CD4-positive, alpha-beta T cell (primary cell): ENCODE measurements at regions not wholly inside any gene's neighbourhood (a gene's known extent, or its start where the extent isn't known, plus 50 kb on each side); places are given as distances from the start of the nearest gene placed in this dataset.

Experiments
- ATAC-seq: fragments of 200-7000 bp; cut with Tn5 transposase; one replicate; pipeline ENCODE4 v1.10.0; 2022; ENCODE audit warnings: mild to moderate bottlenecking; ENCODE audit not compliant: poor library complexity
- CTCF ChIA-PET: fragments of 350-600 bp; sonication (Branson Sonifier 250); formaldehyde crosslinking; loops from one replicate; lab custom pipeline; 2021; ENCODE audit warnings: antibody characterized with exemption, inconsistent platforms; lab: Charles Lee
- POLR2A ChIA-PET: fragments of 350-600 bp; sonication (Branson Sonifier 250); formaldehyde crosslinking; loops from one replicate; lab custom pipeline; 2021; ENCODE audit warnings: antibody characterized with exemption, inconsistent platforms; lab: Charles Lee
- DNase-seq, 14 experiments: peaks; one replicate each; pipeline ENCODE4 v3.0.0-alpha.2; 2013 to 2020; ENCODE audit warnings: mixed read lengths in 2 of 14
- H3K27ac ChIP-seq, 2 donors: one replicate each; pipeline versions ENCODE4 v1.5.1 to v1.7.0; 2013; ENCODE audit warnings: low read length in 2 of 2, low read depth in 1 of 2, mild to moderate bottlenecking in 1 of 2
- H3K27me3 ChIP-seq, 2 experiments: 1 replicate in 1 of 2; 2 replicates in 1 of 2; pipeline versions ENCODE4 v1.6.1 to v1.7.0; 2013; ENCODE audit warnings: low read length in 2 of 2, control low read depth in 1 of 2, mild to moderate bottlenecking in 1 of 2, moderate library complexity in 1 of 2; ENCODE audit not compliant: insufficient read depth in 2 of 2, control insufficient read depth in 1 of 2
- H3K36me3 ChIP-seq: one replicate; pipeline ENCODE4 v1.6.1; 2013; ENCODE audit warnings: low read length, control low read depth; ENCODE audit not compliant: insufficient read depth
- H3K4me1 ChIP-seq: one replicate; pipeline ENCODE4 v1.6.1; 2013; ENCODE audit warnings: low read length, control low read depth; ENCODE audit not compliant: insufficient read depth
- H3K4me3 ChIP-seq: one replicate; pipeline ENCODE4 v1.5.1; 2013; ENCODE audit warnings: mild to moderate bottlenecking, low read length, moderate library complexity
- H3K9me3 ChIP-seq, 2 experiments: 1 replicate in 1 of 2; 2 replicates in 1 of 2; pipeline versions ENCODE4 v1.6.1 to v1.7.0; 2013; ENCODE audit warnings: low read length in 2 of 2, mild to moderate bottlenecking in 2 of 2, control low read depth in 1 of 2, moderate library complexity in 1 of 2; ENCODE audit not compliant: control insufficient read depth in 1 of 2, insufficient read depth in 1 of 2
- H3K27ac Mint-ChIP-seq: one replicate; pipeline ENCODE4 v1.8.0; 2020; ENCODE audit warnings: mixed read lengths
- H3K27me3 Mint-ChIP-seq: one replicate; pipeline ENCODE4 v1.8.0; 2021; ENCODE audit warnings: mixed read lengths
- H3K36me3 Mint-ChIP-seq: one replicate; pipeline ENCODE4 v1.8.0; 2021; ENCODE audit warnings: low read depth, mixed read lengths
- H3K4me1 Mint-ChIP-seq: one replicate; pipeline ENCODE4 v1.8.0; 2021; ENCODE audit warnings: low read depth, mixed read lengths
- H3K4me3 Mint-ChIP-seq: one replicate; pipeline ENCODE4 v1.8.0; 2020; ENCODE audit warnings: mild to moderate bottlenecking, mixed read lengths
- H3K9me3 Mint-ChIP-seq: one replicate; pipeline ENCODE4 v1.8.0; 2020; ENCODE audit warnings: mixed read lengths
- intact Hi-C, 2 experiments: fragments of 100-400 bp; cut with DNase I in 1 of 2; cut with micrococcal nuclease in 1 of 2; formaldehyde crosslinking; loops; one replicate each; pipeline versions ENCODE4 v1.15.1 to v1.9.0; 2023 to 2025; cut with DNase I, micrococcal nuclease
- TF ChIP-seq, protein P1 (sequence below): fragments of 200-600 bp; IDR thresholded peaks from one replicate; pipeline ENCODE4 v1.8.0; 2022; ENCODE audit warnings: antibody characterized with exemption, mild to moderate bottlenecking

DNA sequence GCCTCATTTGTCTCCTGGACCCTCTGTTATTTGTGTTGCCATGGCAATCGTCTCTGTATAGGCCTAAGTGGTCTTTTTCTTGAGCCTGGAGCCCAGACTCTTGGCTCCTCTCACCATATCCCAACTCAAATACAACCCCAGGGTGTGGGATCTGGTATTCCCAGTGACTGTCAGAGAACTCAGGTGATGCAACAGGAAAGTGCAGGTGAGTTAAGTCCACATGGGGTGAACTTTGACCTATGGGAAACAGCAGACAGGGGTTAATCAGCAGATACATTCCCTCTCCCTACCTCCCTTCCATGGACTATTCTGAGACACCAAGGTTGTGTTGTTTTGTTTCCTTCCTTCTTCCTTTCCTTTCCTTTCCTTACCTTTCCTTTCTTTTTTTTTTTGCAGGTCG lies 130.9 kb upstream of the RPS6KA3 start:
- no peaks in the 10 kb centered on the region for H3K36me3 ChIP-seq
- no peaks in the 10 kb centered on the region for H3K9me3 Mint-ChIP-seq
- no peak overlapping the region for H3K27ac Mint-ChIP-seq
- TF ChIP-seq, protein P1, sequence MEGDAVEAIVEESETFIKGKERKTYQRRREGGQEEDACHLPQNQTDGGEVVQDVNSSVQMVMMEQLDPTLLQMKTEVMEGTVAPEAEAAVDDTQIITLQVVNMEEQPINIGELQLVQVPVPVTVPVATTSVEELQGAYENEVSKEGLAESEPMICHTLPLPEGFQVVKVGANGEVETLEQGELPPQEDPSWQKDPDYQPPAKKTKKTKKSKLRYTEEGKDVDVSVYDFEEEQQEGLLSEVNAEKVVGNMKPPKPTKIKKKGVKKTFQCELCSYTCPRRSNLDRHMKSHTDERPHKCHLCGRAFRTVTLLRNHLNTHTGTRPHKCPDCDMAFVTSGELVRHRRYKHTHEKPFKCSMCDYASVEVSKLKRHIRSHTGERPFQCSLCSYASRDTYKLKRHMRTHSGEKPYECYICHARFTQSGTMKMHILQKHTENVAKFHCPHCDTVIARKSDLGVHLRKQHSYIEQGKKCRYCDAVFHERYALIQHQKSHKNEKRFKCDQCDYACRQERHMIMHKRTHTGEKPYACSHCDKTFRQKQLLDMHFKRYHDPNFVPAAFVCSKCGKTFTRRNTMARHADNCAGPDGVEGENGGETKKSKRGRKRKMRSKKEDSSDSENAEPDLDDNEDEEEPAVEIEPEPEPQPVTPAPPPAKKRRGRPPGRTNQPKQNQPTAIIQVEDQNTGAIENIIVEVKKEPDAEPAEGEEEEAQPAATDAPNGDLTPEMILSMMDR = no peak
- no peaks in the 10 kb centered on the region for H3K4me1 ChIP-seq
- H3K36me3 Mint-ChIP-seq = no peaks in the 10 kb centered on the region
- no peak overlapping the region for H3K4me3 ChIP-seq
- no peaks in the 10 kb centered on the region for H3K27me3 ChIP-seq
- ChIA-PET CTCF (no interaction called here), POLR2A (no interaction called here)
- H3K27me3 Mint-ChIP-seq = no peaks in the 10 kb centered on the region
- no peak for ATAC-seq
- H3K4me1 Mint-ChIP-seq = peaks cover 12% of the 10 kb centered on the region
- DNase-seq = no peak
- H3K9me3 ChIP-seq = no peaks in the 10 kb centered on the region
- no peak overlapping the region for H3K4me3 Mint-ChIP-seq
- intact Hi-C loops = loop anchor here in 1 of 2 experiments (5.0 kb wide), 1 partner anchor 45 kb away; no protein-coding TSS in a partner anchor
- no peak overlapping the region for H3K27ac ChIP-seq

DNA sequence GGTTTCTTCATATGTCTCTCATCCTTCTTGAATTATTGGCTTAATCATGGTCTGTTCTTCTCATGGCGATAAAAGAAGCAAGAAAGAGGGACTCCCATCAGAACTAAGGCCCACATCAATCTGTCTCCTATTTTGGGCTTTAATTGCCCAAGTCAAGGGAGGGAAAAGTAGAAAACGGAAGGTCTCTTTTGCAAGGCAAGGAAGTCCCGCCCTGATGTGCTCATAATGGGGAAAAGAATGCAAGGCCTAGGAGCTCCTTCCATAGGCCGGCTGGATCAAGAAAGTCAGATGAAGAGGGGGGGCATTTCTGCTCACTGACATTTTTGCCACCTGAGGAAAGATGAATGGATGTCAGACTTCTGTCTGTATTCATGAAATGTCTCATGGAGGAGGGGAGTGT lies 127.7 kb upstream of the RPS6KA3 start:
- CTCF ChIA-PET = no interaction called here
- POLR2A ChIA-PET = no interaction called here
- Histone ChIP-seq H3K4me1 (no peaks in the 10 kb centered on the region), H3K9me3 (no peaks in the 10 kb centered on the region), H3K36me3 (no peaks in the 10 kb centered on the region), H3K27me3 (no peaks in the 10 kb centered on the region), H3K4me3 (no peak overlapping the region), H3K27ac (no peak overlapping the region)
- ATAC-seq = no peak
- Mint-ChIP-seq H3K27me3 (no peaks in the 10 kb centered on the region), H3K9me3 (no peaks in the 10 kb centered on the region), H3K36me3 (no peaks in the 10 kb centered on the region), H3K4me3 (no peak overlapping the region), H3K4me1 (peaks cover 3% of the 10 kb centered on the region), H3K27ac (no peak overlapping the region)
- TF ChIP-seq, protein P1 = no peak
- intact Hi-C loops = no loop called here
- DNase-seq = no peak

DNA sequence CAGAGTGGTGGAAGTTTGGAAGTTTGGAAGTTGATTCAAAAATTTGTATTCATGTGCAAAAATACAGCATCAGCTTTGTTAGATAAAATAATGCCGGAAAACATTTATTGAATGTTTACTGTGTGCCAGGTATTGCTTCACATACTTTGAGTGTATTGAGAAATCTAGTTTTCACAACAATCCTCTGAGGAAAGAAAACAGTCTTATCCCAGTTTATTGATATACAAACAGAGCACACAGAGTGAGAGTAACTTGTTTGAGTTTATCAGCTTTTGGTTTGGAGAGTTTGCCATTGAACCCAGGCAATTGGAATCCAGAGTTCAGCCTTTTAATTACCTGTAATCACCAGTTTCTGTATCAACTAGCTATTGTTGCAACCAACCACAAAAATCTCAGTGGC lies 127.2 kb upstream of the RPS6KA3 start:
- Mint-ChIP-seq H3K9me3 (no peaks in the 10 kb centered on the region), H3K4me3 (no peak overlapping the region), H3K27me3 (no peaks in the 10 kb centered on the region), H3K36me3 (no peaks in the 10 kb centered on the region), H3K4me1 (no peaks in the 10 kb centered on the region), H3K27ac (no peak overlapping the region)
- H3K27ac ChIP-seq = no peak overlapping the region
- no peaks in the 10 kb centered on the region for H3K27me3 ChIP-seq
- intact Hi-C loops = no loop called here
- POLR2A ChIA-PET = no interaction called here
- H3K9me3 ChIP-seq = no peaks in the 10 kb centered on the region
- no peaks in the 10 kb centered on the region for H3K36me3 ChIP-seq
- TF ChIP-seq, protein P1 = no peak
- H3K4me3 ChIP-seq = no peak overlapping the region
- H3K4me1 ChIP-seq = no peaks in the 10 kb centered on the region
- ATAC-seq (no peak), DNase-seq (no peak)
- CTCF ChIA-PET = no interaction called here
